GM12872 (cell line): ENCODE measurements at regions not wholly inside any gene's neighbourhood (a gene's known extent, or its start where the extent isn't known, plus 50 kb on each side); places are given as distances from the start of the nearest gene placed in this dataset.

Experiments
- CTCF ChIP-seq: IDR thresholded peaks from 3 replicates; pipeline ENCODE4 v1.5.1; 2011; ENCODE audit warnings: low read depth, mild to moderate bottlenecking, low read length, moderate library complexity; ENCODE audit not compliant: insufficient read depth

GRCh38 chr1:199784138-199784895 is 243.2 kb upstream of the NR5A2 start:
- TF ChIP-seq CTCF = no peak

DNA sequence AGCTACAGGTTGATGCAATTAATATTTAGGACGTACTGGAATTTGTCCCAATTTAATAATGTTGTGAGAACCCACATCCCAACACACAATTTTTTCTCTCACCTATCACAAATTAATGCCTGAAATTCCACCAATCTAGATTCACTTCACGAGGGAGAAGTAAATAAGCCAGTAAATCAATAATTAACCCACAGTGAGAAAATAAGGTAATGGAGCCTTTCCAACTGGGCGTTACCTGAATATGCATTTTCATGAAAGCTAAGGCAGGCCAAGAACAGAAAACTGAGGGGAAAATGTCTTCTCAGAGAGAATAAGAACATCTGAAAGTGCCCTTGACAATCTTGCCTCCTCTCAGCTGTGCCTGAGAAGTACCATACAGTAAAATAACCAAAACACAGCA is 240.8 kb upstream of the NR5A2 start:
- no peak for TF ChIP-seq CTCF

GRCh38 chr1:199789141-199789540 is 238.4 kb upstream of the NR5A2 start:
- TF ChIP-seq CTCF = no peak

DNA sequence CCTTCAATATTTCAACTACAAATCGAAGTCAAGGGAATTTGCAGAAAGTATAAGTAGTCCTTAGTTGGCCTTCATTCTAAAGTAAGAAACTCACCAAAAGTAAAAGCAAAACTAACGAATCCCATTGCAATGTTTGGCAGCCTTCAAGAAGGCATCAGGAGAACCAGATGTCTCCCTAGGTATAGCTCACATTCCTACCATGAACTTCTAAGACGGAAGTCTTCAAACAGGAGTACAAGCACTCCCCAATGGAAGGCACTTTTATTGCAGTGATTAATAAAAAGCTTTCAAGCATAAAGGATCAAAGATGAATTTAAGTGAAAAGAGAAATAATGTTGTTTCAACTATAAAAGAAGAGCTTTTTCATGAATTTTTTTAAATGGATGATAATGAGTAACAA is 236.0 kb upstream of the NR5A2 start:
- TF ChIP-seq CTCF = no peak

GRCh38 chr1:199792874-199793273 is 234.6 kb upstream of the NR5A2 start:
- no peak for TF ChIP-seq CTCF

DNA sequence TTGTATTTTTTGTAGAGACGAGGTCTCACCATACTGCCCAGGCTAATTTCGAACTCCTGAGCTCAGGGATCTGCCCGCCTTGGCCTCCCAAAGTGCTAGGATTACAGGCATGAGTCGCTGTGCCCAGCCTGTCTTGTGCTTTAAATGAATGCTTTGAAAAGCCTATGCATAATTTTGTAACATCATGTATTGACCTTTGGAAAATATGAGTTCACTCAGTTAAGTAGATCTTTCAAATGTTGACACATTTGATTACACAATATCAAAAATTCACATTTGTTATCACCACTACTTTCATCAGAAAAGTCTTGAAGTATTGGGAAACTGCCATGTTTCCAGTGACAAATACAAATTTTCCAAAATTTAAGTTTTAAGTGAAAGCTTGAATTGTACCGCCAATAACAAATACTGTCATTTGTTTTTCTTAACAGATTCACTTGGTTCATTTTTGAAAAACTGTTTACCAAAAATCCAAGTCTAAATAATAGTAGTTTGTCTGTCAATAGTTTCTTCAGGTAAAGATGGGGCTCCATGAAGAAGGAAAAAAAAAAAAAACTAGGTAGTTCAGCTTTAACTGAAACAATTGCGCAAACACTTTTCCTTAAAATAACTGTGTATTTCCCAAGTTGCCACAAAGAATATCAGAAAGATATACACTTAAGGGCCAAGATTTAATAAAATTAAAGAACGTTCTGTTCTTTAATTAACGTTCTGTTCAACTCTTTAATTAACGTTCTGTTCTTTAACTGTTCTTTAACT is 233.2 kb upstream of the NR5A2 start:
- TF ChIP-seq CTCF = no peak

- no peak for TF ChIP-seq CTCF
Measured at GRCh38 chr1:199799116-199799515, 228.4 kb upstream of the NR5A2 start.
